HCT116 (cell line): ENCODE measurements at regions not wholly inside any gene's neighbourhood (a gene's known extent, or its start where the extent isn't known, plus 50 kb on each side); places are given as distances from the start of the nearest gene placed in this dataset.

Source experiments
- ATAC-seq: fragments of 200-7000 bp; cut with Tn5 transposase; 2 replicates; pipeline ENCODE4 v1.9.1; 2020; ENCODE audit warnings: mild to moderate bottlenecking, moderate library complexity
- BruUV-seq: library from RNA; stranded (reverse); fragments of 400-500 nt; replicated peaks from 2 replicates; lab custom pipeline; 2021; lab: Mats Ljungman, UMichigan
- CTCF ChIA-PET: fragments of 300-600 bp; sonication (Branson Sonifier 250); formaldehyde crosslinking; loops from one replicate; lab custom pipeline; 2021; ENCODE audit warnings: antibody characterized with exemption; lab: Charles Lee
- POLR2A ChIA-PET: fragments of 300-600, 350-600 bp; sonication (Branson Sonifier 250); formaldehyde crosslinking; loops from one replicate; lab custom pipeline; 2021; ENCODE audit warnings: antibody characterized with exemption; lab: Charles Lee
- RAD21 ChIA-PET, 2 experiments: fragments of 300-600 bp; sonication (Branson Sonifier 250); formaldehyde crosslinking; loops; one replicate each; lab custom pipeline; 2023; ENCODE audit warnings: low total read pairs in 2 of 2; ENCODE audit not compliant: uncharacterized antibody in 2 of 2, unreplicated experiment in 2 of 2, low non-redundant PET in 1 of 2; lab: Charles Lee
- DNase-seq: peaks from one replicate; pipeline ENCODE4 v3.0.0-alpha.2; 2010; ENCODE audit warnings: low read depth, low spot score
- H2AFZ ChIP-seq: fragments of 200-600 bp; shearing (Covaris generic), sonication (generic); 2 replicates; pipeline ENCODE4 v1.6.1; 2017; ENCODE audit warnings: low read depth, mixed run types, mixed read lengths, antibody characterized with exemption, low read length; ENCODE audit not compliant: poor library complexity, severe bottlenecking
- H3K27ac ChIP-seq: 2 replicates; pipeline ENCODE4 v1.5.1; 2012; ENCODE audit warnings: low read depth, low read length
- H3K27me3 ChIP-seq: fragments of 200-600 bp; sonication (generic); 2 replicates; pipeline ENCODE4 v1.6.1; 2016; ENCODE audit warnings: mixed run types, low read length, mixed read lengths; ENCODE audit not compliant: insufficient read depth
- H3K36me3 ChIP-seq, 2 experiments: fragments of 200-500 bp in 1 of 2; fragments of 200-600 bp in 1 of 2; sonication (Bioruptor generic) in 1 of 2; sonication (generic) in 1 of 2; 2 replicates each; pipeline versions ENCODE4 v1.5.1 to v1.6.1; 2014 to 2016; ENCODE audit warnings: low read length in 2 of 2, inconsistent platforms in 1 of 2, mixed read lengths in 1 of 2, mixed run types in 1 of 2; ENCODE audit not compliant: insufficient read depth in 2 of 2, control insufficient read depth in 1 of 2
- H3K4me1 ChIP-seq, 2 experiments: fragments of 200-600 bp in 1 of 2; sonication (generic) in 1 of 2; 2 replicates each; pipeline versions ENCODE4 v1.5.1 to v1.6.1; 2012 to 2017; ENCODE audit warnings: low read length in 2 of 2, inconsistent platforms in 1 of 2, mild to moderate bottlenecking in 1 of 2, mixed read lengths in 1 of 2, mixed run types in 1 of 2, moderate library complexity in 1 of 2; ENCODE audit not compliant: insufficient read depth in 2 of 2, control insufficient read depth in 1 of 2
- H3K4me2 ChIP-seq: fragments of 200-600 bp; sonication (generic); 2 replicates; pipeline ENCODE4 v1.6.1; 2017; ENCODE audit warnings: mixed run types, low read length, mixed read lengths
- H3K4me3 ChIP-seq, 2 experiments: fragments of 200-600 bp in 1 of 2; sonication (generic) in 1 of 2; replicated peaks in 1 of 2; 2 replicates each; pipeline ENCODE4 v1.5.1; 2011 to 2016; ENCODE audit warnings: low read length in 2 of 2, control low read depth in 1 of 2, low read depth in 1 of 2, mild to moderate bottlenecking in 1 of 2, mixed read lengths in 1 of 2, mixed run types in 1 of 2
- H3K79me2 ChIP-seq: fragments of 200-600 bp; sonication (generic); 2 replicates; pipeline ENCODE4 v1.6.1; 2017; ENCODE audit warnings: mild to moderate bottlenecking, mixed run types, low read length, moderate library complexity, mixed read lengths; ENCODE audit not compliant: insufficient read depth
- H3K9ac ChIP-seq: fragments of 200-600 bp; sonication (generic); 2 replicates; pipeline ENCODE4 v1.6.1; 2016; ENCODE audit warnings: low read length, mixed read lengths
- H3K9me2 ChIP-seq: fragments of 200-600 bp; sonication (generic), shearing (Covaris generic); 2 replicates; pipeline ENCODE4 v1.6.1; 2017; ENCODE audit warnings: mixed run types, mild to moderate bottlenecking, moderate library complexity; ENCODE audit not compliant: insufficient read depth
- H3K9me3 ChIP-seq, 2 experiments: fragments of 200-500 bp in 1 of 2; fragments of 200-600 bp in 1 of 2; sonication (Bioruptor generic) in 1 of 2; sonication (generic) in 1 of 2; 2 replicates each; pipeline ENCODE4 v1.6.1; 2014 to 2017; ENCODE audit warnings: low read length in 2 of 2, mixed read lengths in 2 of 2, inconsistent platforms in 1 of 2, low read depth in 1 of 2, mild to moderate bottlenecking in 1 of 2, mixed run types in 1 of 2, moderate library complexity in 1 of 2; ENCODE audit not compliant: control insufficient read depth in 1 of 2, insufficient read depth in 1 of 2
- H4K20me1 ChIP-seq: fragments of 200-600 bp; sonication (generic), shearing (Covaris generic); 2 replicates; pipeline ENCODE4 v1.6.1; 2017; ENCODE audit warnings: mixed run types, mild to moderate bottlenecking, moderate library complexity; ENCODE audit not compliant: insufficient read depth
- CBX3 ChIP-seq: IDR thresholded peaks from 2 replicates; pipeline ENCODE4 v1.6.1; 2012; ENCODE audit warnings: low read depth
- CEBPB ChIP-seq: IDR thresholded peaks from 2 replicates; pipeline ENCODE4 v1.6.1; 2012; ENCODE audit warnings: low read depth
- EGR1 ChIP-seq: IDR thresholded peaks from 2 replicates; pipeline ENCODE4 v1.6.1; 2012; ENCODE audit warnings: low read depth
- EZH2 ChIP-seq: fragments of 200-600 bp; sonication (generic); IDR thresholded peaks from 2 replicates; pipeline ENCODE4 v1.6.1; 2017; ENCODE audit warnings: antibody characterized with exemption, mixed run types
- EZH2phosphoT487 ChIP-seq: fragments of 200-600 bp; IDR thresholded peaks from 2 replicates; pipeline ENCODE4 v1.6.1; 2018; ENCODE audit warnings: antibody characterized with exemption, borderline replicate concordance
- FOSL1 ChIP-seq: IDR thresholded peaks from 2 replicates; pipeline ENCODE4 v1.6.1; 2012; ENCODE audit warnings: low read depth
- JUND ChIP-seq: IDR thresholded peaks from 2 replicates; pipeline ENCODE4 v1.6.1; 2012
- MAX ChIP-seq: IDR thresholded peaks from 2 replicates; pipeline ENCODE4 v1.6.1; 2012
- SIN3A ChIP-seq: IDR thresholded peaks from 2 replicates; pipeline ENCODE4 v1.6.1; 2012; ENCODE audit warnings: low read depth
- SP1 ChIP-seq: IDR thresholded peaks from 2 replicates; pipeline ENCODE4 v1.6.1; 2012; ENCODE audit warnings: low read depth
- SRF ChIP-seq: IDR thresholded peaks from 2 replicates; pipeline ENCODE4 v1.6.1; 2012; ENCODE audit warnings: low read depth
- YY1 ChIP-seq: IDR thresholded peaks from 2 replicates; pipeline ENCODE4 v1.6.1; 2011; ENCODE audit warnings: low read length, low read depth, moderate library complexity, mild to moderate bottlenecking; ENCODE audit not compliant: insufficient replicate concordance; ENCODE audit errors: extremely low read depth
- ZBTB33 ChIP-seq: IDR thresholded peaks from 2 replicates; pipeline ENCODE4 v1.6.1; 2011; ENCODE audit warnings: mild to moderate bottlenecking, low read length, moderate library complexity; ENCODE audit not compliant: insufficient replicate concordance; ENCODE audit errors: extremely low read depth
- ZFX ChIP-seq: fragments of 450-650 bp; IDR thresholded peaks from 2 replicates; pipeline ENCODE4 v1.6.1; 2017
- intact Hi-C: fragments of 100-400 bp; cut with micrococcal nuclease; formaldehyde crosslinking; loops from 2 replicates; pipeline ENCODE4 v1.10.0; 2022

GRCh38 chr12:84723988-84724387, 188.6 kb downstream of the SLC6A15 start:
- no peak for TF ChIP-seq EZH2phosphoT487
- Histone ChIP-seq H2AFZ (no peak overlapping the region), H3K4me3 (no peak overlapping the region), H3K27me3 (no peaks in the 10 kb centered on the region), H3K9me3 (no peaks in the 10 kb centered on the region), H3K4me1 (peaks cover 9% of the 10 kb centered on the region in 2 experiments; a peak in 2 of 4 replicates), H3K27ac (no peak overlapping the region), H3K4me2 (no peak overlapping the region), H4K20me1 (no peaks in the 10 kb centered on the region), H3K9ac (no peak overlapping the region), H3K79me2 (no peaks in the 10 kb centered on the region), H3K36me3 (no peaks in the 10 kb centered on the region), H3K9me2 (no peaks in the 10 kb centered on the region)
- BruUV-seq, result no TSS peak
- RAD21 ChIA-PET, result no interaction called here
- CTCF ChIA-PET, result no interaction called here
- intact Hi-C loops, result no loop called here
- DNase-seq (no peak), ATAC-seq (no peak)
- POLR2A ChIA-PET, result no interaction called here

- DNase-seq (no peak), ATAC-seq (no peak)
- H3K27ac ChIP-seq, result no peak overlapping the region
- CTCF ChIA-PET, result no interaction called here
- intact Hi-C loops, result no loop called here
- H3K36me3 ChIP-seq, result no peaks in the 10 kb centered on the region
- H3K4me3 ChIP-seq, result no peak overlapping the region
- H3K9me2 ChIP-seq, result no peaks in the 10 kb centered on the region
- RAD21 ChIA-PET, result no interaction called here
- H4K20me1 ChIP-seq, result no peaks in the 10 kb centered on the region
- POLR2A ChIA-PET, result no interaction called here
- H3K9me3 ChIP-seq, result no peaks in the 10 kb centered on the region
- no peak for TF ChIP-seq YY1
- no peak for TF ChIP-seq ZFX
- no peak for TF ChIP-seq SRF
- no peak for TF ChIP-seq JUND
- no peak for TF ChIP-seq EGR1
- TF ChIP-seq SP1, result no peak
- no peak for TF ChIP-seq EZH2phosphoT487
- no peak for TF ChIP-seq MAX
- TF ChIP-seq SIN3A, result no peak
- no peak for TF ChIP-seq CEBPB
- no peak for TF ChIP-seq CBX3
- no peak for TF ChIP-seq EZH2
- no peak for TF ChIP-seq ZBTB33
- TF ChIP-seq FOSL1, result no peak
- no peak overlapping the region for H2AFZ ChIP-seq
- no peaks in the 10 kb centered on the region for H3K27me3 ChIP-seq
- H3K79me2 ChIP-seq, result no peaks in the 10 kb centered on the region
- H3K4me1 ChIP-seq, result no peaks in the 10 kb centered on the region
- no peak overlapping the region for H3K4me2 ChIP-seq
- no peak overlapping the region for H3K9ac ChIP-seq
- no TSS peak for BruUV-seq
Measured at GRCh38 chr12:84719997-84720396, 192.6 kb downstream of the SLC6A15 start.
